HCT116 (cell line): ENCODE measurements at regions not wholly inside any gene's neighbourhood (a gene's known extent, or its start where the extent isn't known, plus 50 kb on each side); places are given as distances from the start of the nearest gene placed in this dataset.

ENCODE experiments used
- ATAC-seq: fragments of 200-7000 bp; cut with Tn5 transposase; 2 replicates; pipeline ENCODE4 v1.9.1; 2020; ENCODE audit warnings: mild to moderate bottlenecking, moderate library complexity
- BruUV-seq: library from RNA; stranded (reverse); fragments of 400-500 nt; replicated peaks from 2 replicates; lab custom pipeline; 2021; lab: Mats Ljungman, UMichigan
- CTCF ChIA-PET: fragments of 300-600 bp; sonication (Branson Sonifier 250); formaldehyde crosslinking; loops from one replicate; lab custom pipeline; 2021; ENCODE audit warnings: antibody characterized with exemption; lab: Charles Lee
- POLR2A ChIA-PET: fragments of 300-600, 350-600 bp; sonication (Branson Sonifier 250); formaldehyde crosslinking; loops from one replicate; lab custom pipeline; 2021; ENCODE audit warnings: antibody characterized with exemption; lab: Charles Lee
- RAD21 ChIA-PET, 2 experiments: fragments of 300-600 bp; sonication (Branson Sonifier 250); formaldehyde crosslinking; loops; one replicate each; lab custom pipeline; 2023; ENCODE audit warnings: low total read pairs in 2 of 2; ENCODE audit not compliant: uncharacterized antibody in 2 of 2, unreplicated experiment in 2 of 2, low non-redundant PET in 1 of 2; lab: Charles Lee
- DNase-seq: peaks from one replicate; pipeline ENCODE4 v3.0.0-alpha.2; 2010; ENCODE audit warnings: low read depth, low spot score
- H2AFZ ChIP-seq: fragments of 200-600 bp; shearing (Covaris generic), sonication (generic); 2 replicates; pipeline ENCODE4 v1.6.1; 2017; ENCODE audit warnings: low read depth, mixed run types, mixed read lengths, antibody characterized with exemption, low read length; ENCODE audit not compliant: poor library complexity, severe bottlenecking
- H3K27ac ChIP-seq: 2 replicates; pipeline ENCODE4 v1.5.1; 2012; ENCODE audit warnings: low read depth, low read length
- H3K27me3 ChIP-seq: fragments of 200-600 bp; sonication (generic); 2 replicates; pipeline ENCODE4 v1.6.1; 2016; ENCODE audit warnings: mixed run types, low read length, mixed read lengths; ENCODE audit not compliant: insufficient read depth
- H3K36me3 ChIP-seq, 2 experiments: fragments of 200-500 bp in 1 of 2; fragments of 200-600 bp in 1 of 2; sonication (Bioruptor generic) in 1 of 2; sonication (generic) in 1 of 2; 2 replicates each; pipeline versions ENCODE4 v1.5.1 to v1.6.1; 2014 to 2016; ENCODE audit warnings: low read length in 2 of 2, inconsistent platforms in 1 of 2, mixed read lengths in 1 of 2, mixed run types in 1 of 2; ENCODE audit not compliant: insufficient read depth in 2 of 2, control insufficient read depth in 1 of 2
- H3K4me1 ChIP-seq, 2 experiments: fragments of 200-600 bp in 1 of 2; sonication (generic) in 1 of 2; 2 replicates each; pipeline versions ENCODE4 v1.5.1 to v1.6.1; 2012 to 2017; ENCODE audit warnings: low read length in 2 of 2, inconsistent platforms in 1 of 2, mild to moderate bottlenecking in 1 of 2, mixed read lengths in 1 of 2, mixed run types in 1 of 2, moderate library complexity in 1 of 2; ENCODE audit not compliant: insufficient read depth in 2 of 2, control insufficient read depth in 1 of 2
- H3K4me2 ChIP-seq: fragments of 200-600 bp; sonication (generic); 2 replicates; pipeline ENCODE4 v1.6.1; 2017; ENCODE audit warnings: mixed run types, low read length, mixed read lengths
- H3K4me3 ChIP-seq, 2 experiments: fragments of 200-600 bp in 1 of 2; sonication (generic) in 1 of 2; replicated peaks in 1 of 2; 2 replicates each; pipeline ENCODE4 v1.5.1; 2011 to 2016; ENCODE audit warnings: low read length in 2 of 2, control low read depth in 1 of 2, low read depth in 1 of 2, mild to moderate bottlenecking in 1 of 2, mixed read lengths in 1 of 2, mixed run types in 1 of 2
- H3K79me2 ChIP-seq: fragments of 200-600 bp; sonication (generic); 2 replicates; pipeline ENCODE4 v1.6.1; 2017; ENCODE audit warnings: mild to moderate bottlenecking, mixed run types, low read length, moderate library complexity, mixed read lengths; ENCODE audit not compliant: insufficient read depth
- H3K9ac ChIP-seq: fragments of 200-600 bp; sonication (generic); 2 replicates; pipeline ENCODE4 v1.6.1; 2016; ENCODE audit warnings: low read length, mixed read lengths
- H3K9me2 ChIP-seq: fragments of 200-600 bp; sonication (generic), shearing (Covaris generic); 2 replicates; pipeline ENCODE4 v1.6.1; 2017; ENCODE audit warnings: mixed run types, mild to moderate bottlenecking, moderate library complexity; ENCODE audit not compliant: insufficient read depth
- H3K9me3 ChIP-seq, 2 experiments: fragments of 200-500 bp in 1 of 2; fragments of 200-600 bp in 1 of 2; sonication (Bioruptor generic) in 1 of 2; sonication (generic) in 1 of 2; 2 replicates each; pipeline ENCODE4 v1.6.1; 2014 to 2017; ENCODE audit warnings: low read length in 2 of 2, mixed read lengths in 2 of 2, inconsistent platforms in 1 of 2, low read depth in 1 of 2, mild to moderate bottlenecking in 1 of 2, mixed run types in 1 of 2, moderate library complexity in 1 of 2; ENCODE audit not compliant: control insufficient read depth in 1 of 2, insufficient read depth in 1 of 2
- H4K20me1 ChIP-seq: fragments of 200-600 bp; sonication (generic), shearing (Covaris generic); 2 replicates; pipeline ENCODE4 v1.6.1; 2017; ENCODE audit warnings: mixed run types, mild to moderate bottlenecking, moderate library complexity; ENCODE audit not compliant: insufficient read depth
- POLR2AphosphoS5 ChIP-seq: IDR thresholded peaks from 2 replicates; pipeline ENCODE4 v1.6.1; 2011; ENCODE audit warnings: mild to moderate bottlenecking, low read depth, low read length, moderate library complexity
- RAD21 ChIP-seq: IDR thresholded peaks from 2 replicates; pipeline ENCODE4 v1.6.1; 2012; ENCODE audit warnings: low read depth, mild to moderate bottlenecking
- SP1 ChIP-seq: IDR thresholded peaks from 2 replicates; pipeline ENCODE4 v1.6.1; 2012; ENCODE audit warnings: low read depth
- SRF ChIP-seq: IDR thresholded peaks from 2 replicates; pipeline ENCODE4 v1.6.1; 2012; ENCODE audit warnings: low read depth
- TCF7L2 ChIP-seq: IDR thresholded peaks from 2 replicates; pipeline ENCODE4 v1.7.0; 2011; ENCODE audit warnings: borderline replicate concordance, inconsistent platforms; ENCODE audit not compliant: insufficient read depth, insufficient read length; ENCODE audit errors: extremely low read depth
- YY1 ChIP-seq: IDR thresholded peaks from 2 replicates; pipeline ENCODE4 v1.6.1; 2011; ENCODE audit warnings: low read length, low read depth, moderate library complexity, mild to moderate bottlenecking; ENCODE audit not compliant: insufficient replicate concordance; ENCODE audit errors: extremely low read depth
- ZBTB33 ChIP-seq: IDR thresholded peaks from 2 replicates; pipeline ENCODE4 v1.6.1; 2011; ENCODE audit warnings: mild to moderate bottlenecking, low read length, moderate library complexity; ENCODE audit not compliant: insufficient replicate concordance; ENCODE audit errors: extremely low read depth
- ZNF274 ChIP-seq: fragments of 200-500 bp; sonication (Bioruptor generic); IDR thresholded peaks from 2 replicates; pipeline ENCODE4 v1.6.1; 2014; ENCODE audit warnings: mild to moderate bottlenecking, low read depth, low read length, inconsistent platforms
- intact Hi-C: fragments of 100-400 bp; cut with micrococcal nuclease; formaldehyde crosslinking; loops from 2 replicates; pipeline ENCODE4 v1.10.0; 2022
- TF ChIP-seq, protein P1 (sequence below), 3 experiments: fragments of 200-600 bp in 1 of 3; sonication (generic) in 1 of 3; IDR thresholded peaks in 2 of 3; conservative IDR thresholded peaks in 1 of 3; 2 replicates each; pipeline ENCODE4 v1.5.1; 2012 to 2017; ENCODE audit warnings: low read depth in 2 of 3, low read length in 2 of 3, antibody characterized with exemption in 1 of 3, borderline replicate concordance in 1 of 3, control low read depth in 1 of 3, mild to moderate bottlenecking in 1 of 3, mixed read lengths in 1 of 3, mixed run types in 1 of 3, moderate library complexity in 1 of 3; ENCODE audit not compliant: insufficient read depth in 1 of 3

GRCh38 chr12:78680596-78680995, 184.0 kb upstream of the SYT1 start:
- ATAC-seq (no peak), DNase-seq (no peak)
- Histone ChIP-seq H3K27me3 (no peaks in the 10 kb centered on the region), H3K27ac (no peak overlapping the region), H3K4me1 (no peaks in the 10 kb centered on the region), H3K9me3 (no peaks in the 10 kb centered on the region), H4K20me1 (no peaks in the 10 kb centered on the region), H3K9ac (no peak overlapping the region), H3K4me2 (no peak overlapping the region), H3K36me3 (no peaks in the 10 kb centered on the region), H3K4me3 (no peak overlapping the region), H3K9me2 (no peaks in the 10 kb centered on the region), H2AFZ (no peak overlapping the region), H3K79me2 (no peaks in the 10 kb centered on the region)
- BruUV-seq = no TSS peak
- CTCF ChIA-PET = interaction anchor here (1.3 kb wide), 1 partner anchor 9 kb away, joined by 4 read pairs; no protein-coding TSS in a partner anchor
- intact Hi-C loops = no loop called here
- POLR2A ChIA-PET = no interaction called here
- TF ChIP-seq SP1 (no peak), POLR2AphosphoS5 (no peak), ZNF274 (no peak), TCF7L2 (no peak), ZBTB33 (no peak), RAD21 (no peak), YY1 (no peak), SRF (no peak)
- TF ChIP-seq, protein P1, sequence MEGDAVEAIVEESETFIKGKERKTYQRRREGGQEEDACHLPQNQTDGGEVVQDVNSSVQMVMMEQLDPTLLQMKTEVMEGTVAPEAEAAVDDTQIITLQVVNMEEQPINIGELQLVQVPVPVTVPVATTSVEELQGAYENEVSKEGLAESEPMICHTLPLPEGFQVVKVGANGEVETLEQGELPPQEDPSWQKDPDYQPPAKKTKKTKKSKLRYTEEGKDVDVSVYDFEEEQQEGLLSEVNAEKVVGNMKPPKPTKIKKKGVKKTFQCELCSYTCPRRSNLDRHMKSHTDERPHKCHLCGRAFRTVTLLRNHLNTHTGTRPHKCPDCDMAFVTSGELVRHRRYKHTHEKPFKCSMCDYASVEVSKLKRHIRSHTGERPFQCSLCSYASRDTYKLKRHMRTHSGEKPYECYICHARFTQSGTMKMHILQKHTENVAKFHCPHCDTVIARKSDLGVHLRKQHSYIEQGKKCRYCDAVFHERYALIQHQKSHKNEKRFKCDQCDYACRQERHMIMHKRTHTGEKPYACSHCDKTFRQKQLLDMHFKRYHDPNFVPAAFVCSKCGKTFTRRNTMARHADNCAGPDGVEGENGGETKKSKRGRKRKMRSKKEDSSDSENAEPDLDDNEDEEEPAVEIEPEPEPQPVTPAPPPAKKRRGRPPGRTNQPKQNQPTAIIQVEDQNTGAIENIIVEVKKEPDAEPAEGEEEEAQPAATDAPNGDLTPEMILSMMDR (IDR thresholded peaks at IDR 0.05 in 2 of 3, conservative IDR thresholded peaks at IDR 0.05 in 1 of 3; ENCODE audit: borderline replicate concordance in 1 of 3, insufficient read depth in 1 of 3, low read depth in 2 of 3, low read length in 2 of 3) = no peak
- RAD21 ChIA-PET = no interaction called here
